H9 (cell line): ENCODE measurements at regions not wholly inside any gene's neighbourhood (a gene's known extent, or its start where the extent isn't known, plus 50 kb on each side); places are given as distances from the start of the nearest gene placed in this dataset.

Experiments
- DNase-seq: peaks from one replicate; pipeline ENCODE4 v3.0.0-alpha.2; 2017
- H2AFZ ChIP-seq: one replicate; pipeline ENCODE4 v1.6.1; 2013; ENCODE audit warnings: mild to moderate bottlenecking, low read length, control low read depth, moderate library complexity
- H2AK5ac ChIP-seq: 2 replicates; pipeline ENCODE4 v1.6.1; 2013; ENCODE audit warnings: low read length, control low read depth, mixed read lengths; ENCODE audit not compliant: insufficient read length
- H2BK120ac ChIP-seq: one replicate; pipeline ENCODE4 v1.6.1; 2013; ENCODE audit warnings: low read depth, mild to moderate bottlenecking, low read length, control low read depth, inconsistent platforms; ENCODE audit not compliant: poor library complexity, severe bottlenecking
- H2BK12ac ChIP-seq: 2 replicates; pipeline ENCODE4 v1.6.1; 2013; ENCODE audit warnings: low read length, control low read depth, mixed read lengths, low read depth; ENCODE audit not compliant: insufficient read length
- H2BK15ac ChIP-seq: 2 replicates; pipeline ENCODE4 v1.6.1; 2013; ENCODE audit warnings: low read depth, low read length, control low read depth
- H2BK20ac ChIP-seq: one replicate; pipeline ENCODE4 v1.6.1; 2013; ENCODE audit warnings: low read depth, mild to moderate bottlenecking, low read length, control low read depth, inconsistent platforms; ENCODE audit not compliant: poor library complexity, severe bottlenecking
- H2BK5ac ChIP-seq: 2 replicates; pipeline ENCODE4 v1.6.1; 2013; ENCODE audit warnings: low read length, control low read depth, mixed read lengths; ENCODE audit not compliant: insufficient read length
- H3K14ac ChIP-seq: 2 replicates; pipeline ENCODE4 v1.6.1; 2013; ENCODE audit warnings: low read length, control low read depth; ENCODE audit not compliant: insufficient read depth
- H3K18ac ChIP-seq: 2 replicates; pipeline ENCODE4 v1.6.1; 2013; ENCODE audit warnings: low read depth, mild to moderate bottlenecking, mixed read lengths, low read length, control low read depth; ENCODE audit not compliant: insufficient read length
- H3K23ac ChIP-seq: 2 replicates; pipeline ENCODE4 v1.6.1; 2013; ENCODE audit warnings: low read length, control low read depth, mixed read lengths, low read depth; ENCODE audit not compliant: insufficient read length
- H3K23me2 ChIP-seq: 2 replicates; pipeline ENCODE4 v1.6.1; 2013; ENCODE audit warnings: low read depth, mild to moderate bottlenecking, mixed read lengths, low read length, control low read depth; ENCODE audit not compliant: insufficient read length, poor library complexity, severe bottlenecking
- H3K27ac ChIP-seq: 2 replicates; pipeline ENCODE4 v1.5.1; 2013; ENCODE audit warnings: low read length, control low read depth, mixed read lengths, low read depth; ENCODE audit not compliant: insufficient read length
- H3K27me3 ChIP-seq: 2 replicates; pipeline ENCODE4 v1.6.1; 2013; ENCODE audit warnings: low read length, control low read depth, inconsistent platforms; ENCODE audit not compliant: insufficient read depth
- H3K4ac ChIP-seq: 2 replicates; pipeline ENCODE4 v1.6.1; 2013; ENCODE audit warnings: low read depth, mild to moderate bottlenecking, control low read depth, inconsistent platforms, low read length, moderate library complexity
- H3K4me1 ChIP-seq: 2 replicates; pipeline ENCODE4 v1.6.1; 2013; ENCODE audit warnings: low read length, control low read depth, inconsistent platforms; ENCODE audit not compliant: insufficient read depth
- H3K4me2 ChIP-seq: 2 replicates; pipeline ENCODE4 v1.6.1; 2013; ENCODE audit warnings: low read length, control low read depth, mixed read lengths; ENCODE audit not compliant: insufficient read length, insufficient read depth
- H3K56ac ChIP-seq: 2 replicates; pipeline ENCODE4 v1.6.1; 2013; ENCODE audit warnings: low read depth, mild to moderate bottlenecking, mixed read lengths, low read length, control low read depth; ENCODE audit not compliant: insufficient read length
- H3K79me1 ChIP-seq: 2 replicates; pipeline ENCODE4 v1.6.1; 2013; ENCODE audit warnings: low read depth, mild to moderate bottlenecking, moderate library complexity, low read length, control low read depth, inconsistent platforms; ENCODE audit not compliant: insufficient read depth, poor library complexity, severe bottlenecking
- H3K79me2 ChIP-seq: 2 replicates; pipeline ENCODE4 v1.6.1; 2013; ENCODE audit warnings: low read length, control low read depth, inconsistent platforms; ENCODE audit not compliant: insufficient read depth
- H3K9ac ChIP-seq: 2 replicates; pipeline ENCODE4 v1.6.1; 2013; ENCODE audit warnings: low read length, control low read depth, mixed read lengths; ENCODE audit not compliant: insufficient read length; ENCODE audit errors: extremely low read depth
- H3K9me3 ChIP-seq: one replicate; pipeline ENCODE4 v1.6.1; 2013; ENCODE audit warnings: low read depth, low read length, inconsistent platforms; ENCODE audit not compliant: control insufficient read depth
- H3T11ph ChIP-seq: one replicate; pipeline ENCODE4 v1.6.1; 2013; ENCODE audit warnings: mild to moderate bottlenecking, low read length, control low read depth, inconsistent platforms
- H4K20me1 ChIP-seq: one replicate; pipeline ENCODE4 v1.6.1; 2013; ENCODE audit not compliant: control insufficient read depth, insufficient read length, insufficient read depth
- H4K5ac ChIP-seq: 2 replicates; pipeline ENCODE4 v1.6.1; 2013; ENCODE audit warnings: low read depth, mild to moderate bottlenecking, mixed read lengths, low read length, control low read depth; ENCODE audit not compliant: insufficient read length
- H4K8ac ChIP-seq: replicated peaks from 2 replicates; pipeline ENCODE4 v1.6.1; 2013; ENCODE audit warnings: low read length, control low read depth, mixed read lengths, low read depth; ENCODE audit not compliant: insufficient read length
- H4K91ac ChIP-seq: 2 replicates; pipeline ENCODE4 v1.6.1; 2013; ENCODE audit warnings: low read depth, mild to moderate bottlenecking, moderate library complexity, mixed read lengths, low read length, control low read depth; ENCODE audit not compliant: insufficient read length
- H3K27ac Mint-ChIP-seq, 3 experiments: 2 replicates in 2 of 3; 3 replicates in 1 of 3; pipeline ENCODE4 v1.8.0; 2020 to 2021; ENCODE audit warnings: mixed read lengths in 3 of 3, mild to moderate bottlenecking in 1 of 3, moderate library complexity in 1 of 3
- H3K27me3 Mint-ChIP-seq: 2 replicates; pipeline ENCODE4 v1.8.0; 2021; ENCODE audit warnings: low read depth, mild to moderate bottlenecking, moderate library complexity, mixed read lengths
- H3K36me3 Mint-ChIP-seq, 3 experiments: 2 replicates in 2 of 3; 3 replicates in 1 of 3; pipeline ENCODE4 v1.8.0; 2020 to 2021; ENCODE audit warnings: low read depth in 3 of 3, mixed read lengths in 3 of 3; ENCODE audit not compliant: insufficient read depth in 1 of 3
- H3K4me1 Mint-ChIP-seq, 2 experiments: 2 replicates each; pipeline ENCODE4 v1.8.0; 2020; ENCODE audit warnings: mixed read lengths in 2 of 2
- H3K4me3 Mint-ChIP-seq, 2 experiments: 2 replicates in 1 of 2; 3 replicates in 1 of 2; pipeline ENCODE4 v1.8.0; 2020 to 2021; ENCODE audit warnings: mild to moderate bottlenecking in 2 of 2, mixed read lengths in 2 of 2, moderate library complexity in 1 of 2
- H3K9me3 Mint-ChIP-seq, 2 experiments: 2 replicates in 1 of 2; 3 replicates in 1 of 2; pipeline ENCODE4 v1.8.0; 2020; ENCODE audit warnings: mild to moderate bottlenecking in 2 of 2, mixed read lengths in 2 of 2, moderate library complexity in 1 of 2
- TF ChIP-seq, protein P1 (sequence below): fragments of 200-600 bp; sonication (generic); conservative IDR thresholded peaks from 3 replicates; pipeline ENCODE4 v1.8.0; 2021; ENCODE audit warnings: antibody characterized with exemption, mild to moderate bottlenecking

DNA sequence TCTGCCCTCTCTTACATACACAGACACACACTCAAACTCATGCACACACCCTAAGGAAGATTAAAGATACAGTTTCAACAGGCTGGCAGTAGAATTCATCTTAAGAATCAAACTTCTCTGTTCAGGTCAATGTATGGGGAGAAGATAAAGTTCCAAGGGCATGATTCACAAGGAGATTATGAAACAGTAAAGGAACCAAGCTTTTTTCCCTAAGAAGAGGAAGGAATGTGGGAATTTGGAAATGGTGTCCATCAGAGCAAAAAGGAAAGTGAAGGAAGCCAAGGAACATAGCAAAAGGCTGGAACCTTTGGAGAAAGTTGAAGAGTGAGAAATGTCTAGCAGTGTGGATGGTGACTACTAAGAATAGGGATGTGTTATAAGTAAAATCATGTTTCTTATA lies 191.0 kb upstream of the NPY2R start:
- H2BK15ac ChIP-seq, result no peak overlapping the region
- H3K4me1 Mint-ChIP-seq, result no peaks in the 10 kb centered on the region

More for the DNA sequence above, 191.0 kb upstream of the NPY2R start:
- no peak overlapping the region for H3K18ac ChIP-seq
- no peak overlapping the region for H3K23ac ChIP-seq
- no peak overlapping the region for H3K56ac ChIP-seq
- Mint-ChIP-seq H3K27ac (no peak overlapping the region), H3K36me3 (no peaks in the 10 kb centered on the region; a peak in 1 of 7 replicates), H3K4me3 (no peak overlapping the region), H3K27me3 (no peaks in the 10 kb centered on the region), H3K9me3 (peaks cover 7 to 11% of the 10 kb centered on the region in 2 experiments; a peak in 4 of 5 replicates)
- H4K91ac ChIP-seq, result no peak overlapping the region
- H2AK5ac ChIP-seq, result no peak overlapping the region
- no peaks in the 10 kb centered on the region for H3K79me2 ChIP-seq
- H3K79me1 ChIP-seq, result no peaks in the 10 kb centered on the region
- no peak overlapping the region for H3T11ph ChIP-seq
- no peak overlapping the region for H2BK20ac ChIP-seq
- H3K4ac ChIP-seq, result no peak overlapping the region
- H2BK120ac ChIP-seq, result no peak overlapping the region
- no peaks in the 10 kb centered on the region for H3K23me2 ChIP-seq
- no peak overlapping the region for H2BK12ac ChIP-seq
- H3K9ac ChIP-seq, result no peak overlapping the region
- H3K27ac ChIP-seq, result no peak overlapping the region
- H4K5ac ChIP-seq, result no peak overlapping the region
- no peak overlapping the region for H2BK5ac ChIP-seq
- H3K27me3 ChIP-seq, result no peaks in the 10 kb centered on the region
- TF ChIP-seq, protein P1, sequence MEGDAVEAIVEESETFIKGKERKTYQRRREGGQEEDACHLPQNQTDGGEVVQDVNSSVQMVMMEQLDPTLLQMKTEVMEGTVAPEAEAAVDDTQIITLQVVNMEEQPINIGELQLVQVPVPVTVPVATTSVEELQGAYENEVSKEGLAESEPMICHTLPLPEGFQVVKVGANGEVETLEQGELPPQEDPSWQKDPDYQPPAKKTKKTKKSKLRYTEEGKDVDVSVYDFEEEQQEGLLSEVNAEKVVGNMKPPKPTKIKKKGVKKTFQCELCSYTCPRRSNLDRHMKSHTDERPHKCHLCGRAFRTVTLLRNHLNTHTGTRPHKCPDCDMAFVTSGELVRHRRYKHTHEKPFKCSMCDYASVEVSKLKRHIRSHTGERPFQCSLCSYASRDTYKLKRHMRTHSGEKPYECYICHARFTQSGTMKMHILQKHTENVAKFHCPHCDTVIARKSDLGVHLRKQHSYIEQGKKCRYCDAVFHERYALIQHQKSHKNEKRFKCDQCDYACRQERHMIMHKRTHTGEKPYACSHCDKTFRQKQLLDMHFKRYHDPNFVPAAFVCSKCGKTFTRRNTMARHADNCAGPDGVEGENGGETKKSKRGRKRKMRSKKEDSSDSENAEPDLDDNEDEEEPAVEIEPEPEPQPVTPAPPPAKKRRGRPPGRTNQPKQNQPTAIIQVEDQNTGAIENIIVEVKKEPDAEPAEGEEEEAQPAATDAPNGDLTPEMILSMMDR, result no peak
- H3K4me2 ChIP-seq, result no peak overlapping the region
- no peak overlapping the region for H3K14ac ChIP-seq
- H4K8ac ChIP-seq, result no peak overlapping the region
- no peaks in the 10 kb centered on the region for H4K20me1 ChIP-seq
- no peak for DNase-seq
- no peaks in the 10 kb centered on the region for H3K4me1 ChIP-seq
- no peak overlapping the region for H2AFZ ChIP-seq
- no peaks in the 10 kb centered on the region for H3K9me3 ChIP-seq
